WTC11 (cell line): ENCODE measurements at regions not wholly inside any gene's neighbourhood (a gene's known extent, or its start where the extent isn't known, plus 50 kb on each side); places are given as distances from the start of the nearest gene placed in this dataset.

Source experiments
- ATAC-seq: fragments of 200-7000 bp; cut with Tn5 transposase; 2 replicates; pipeline ENCODE4 v1.10.0; 2021; ENCODE audit warnings: mild to moderate bottlenecking, moderate library complexity
- CTCF ChIA-PET: fragments of 300-600 bp; sonication (Branson Sonifier 250); formaldehyde crosslinking; loops from one replicate; lab custom pipeline; 2021; ENCODE audit warnings: antibody characterized with exemption; lab: Charles Lee
- POLR2A ChIA-PET: fragments of 350-600 bp; sonication (Branson Sonifier 250); formaldehyde crosslinking; loops from one replicate; lab custom pipeline; 2021; ENCODE audit warnings: antibody characterized with exemption; lab: Charles Lee
- DNase-seq: peaks from one replicate; pipeline ENCODE4 v3.0.0; 2021; ENCODE audit warnings: low spot score
- H3K27ac Mint-ChIP-seq: 2 replicates; pipeline ENCODE4 v1.8.0; 2021; ENCODE audit warnings: mixed read lengths
- H3K27me3 Mint-ChIP-seq: 2 replicates; pipeline ENCODE4 v1.8.0; 2021; ENCODE audit warnings: low read depth, mild to moderate bottlenecking, moderate library complexity, mixed read lengths
- H3K36me3 Mint-ChIP-seq: 2 replicates; pipeline ENCODE4 v1.8.0; 2021; ENCODE audit warnings: mixed read lengths
- H3K4me1 Mint-ChIP-seq: 2 replicates; pipeline ENCODE4 v1.8.0; 2022; ENCODE audit warnings: mixed read lengths
- H3K4me3 Mint-ChIP-seq: 2 replicates; pipeline ENCODE4 v1.8.0; 2021; ENCODE audit warnings: mild to moderate bottlenecking, moderate library complexity, mixed read lengths
- H3K9me3 Mint-ChIP-seq: 2 replicates; pipeline ENCODE4 v1.8.0; 2021; ENCODE audit warnings: mixed read lengths
- AR ChIP-seq: fragments of 250-450 bp; sonication (Bioruptor Pico); IDR thresholded peaks from 2 replicates; pipeline ENCODE4 v1.9.0; 2021; ENCODE audit warnings: mild to moderate bottlenecking
- CTCF ChIP-seq: fragments of 200-600 bp; IDR thresholded peaks from 2 replicates; pipeline ENCODE4 v1.8.0; 2022; ENCODE audit warnings: antibody characterized with exemption
- E2F5 ChIP-seq: sonication (generic); formaldehyde crosslinking; IDR thresholded peaks from 2 replicates; pipeline ENCODE4 v1.8.1; 2022; ENCODE audit warnings: mild to moderate bottlenecking, moderate library complexity, missing genetic modification reagents
- ESRRA ChIP-seq: sonication (generic); formaldehyde crosslinking; IDR thresholded peaks from 2 replicates; pipeline ENCODE4 v1.8.1; 2022; ENCODE audit warnings: mild to moderate bottlenecking, missing genetic modification reagents, borderline replicate concordance
- FOXK1 ChIP-seq: sonication (generic); formaldehyde crosslinking; IDR thresholded peaks from 2 replicates; pipeline ENCODE4 v1.8.0; 2022; ENCODE audit warnings: mild to moderate bottlenecking, moderate library complexity, missing genetic modification reagents
- FOXP1 ChIP-seq: sonication (generic); formaldehyde crosslinking; IDR thresholded peaks from 2 replicates; pipeline ENCODE4 v1.8.0; 2022; ENCODE audit warnings: missing genetic modification reagents, mild to moderate bottlenecking, moderate library complexity, borderline replicate concordance
- GTF2I ChIP-seq: fragments of 250-450 bp; sonication (Bioruptor Pico); conservative IDR thresholded peaks from 2 replicates; pipeline ENCODE4 v1.4.0; 2021; ENCODE audit warnings: mild to moderate bottlenecking
- HMGXB4 ChIP-seq: sonication (generic); formaldehyde crosslinking; IDR thresholded peaks from 2 replicates; pipeline ENCODE4 v1.8.1; 2023; ENCODE audit warnings: mild to moderate bottlenecking, moderate library complexity, missing genetic modification reagents
- NR1H2 ChIP-seq: sonication (generic); formaldehyde crosslinking; IDR thresholded peaks from 2 replicates; pipeline ENCODE4 v1.9.0; 2021; ENCODE audit warnings: mild to moderate bottlenecking, moderate library complexity, missing genetic modification reagents
- NR3C1 ChIP-seq: sonication (generic); formaldehyde crosslinking; conservative IDR thresholded peaks from 2 replicates; pipeline ENCODE4 v1.8.1; 2023; ENCODE audit warnings: low read depth, mild to moderate bottlenecking, missing genetic modification reagents
- OVOL2 ChIP-seq: fragments of 250-450 bp; sonication (Bioruptor Pico); IDR thresholded peaks from 2 replicates; pipeline ENCODE4 v1.9.0; 2021; ENCODE audit warnings: mild to moderate bottlenecking, borderline replicate concordance
- SOX15 ChIP-seq: fragments of 250-450 bp; sonication (Bioruptor Pico); IDR thresholded peaks from 2 replicates; pipeline ENCODE4 v1.9.0; 2021; ENCODE audit warnings: mild to moderate bottlenecking
- ZMAT4 ChIP-seq: fragments of 250-450 bp; sonication (Bioruptor Pico); IDR thresholded peaks from 2 replicates; pipeline ENCODE4 v1.9.0; 2021; ENCODE audit warnings: mild to moderate bottlenecking
- ZNF317 ChIP-seq: sonication (generic); formaldehyde crosslinking; IDR thresholded peaks from 2 replicates; pipeline ENCODE4 v1.8.1; 2023; ENCODE audit warnings: low read depth, mild to moderate bottlenecking, moderate library complexity, missing genetic modification reagents, borderline replicate concordance
- ZNF396 ChIP-seq: fragments of 250-450 bp; sonication (Bioruptor Pico); IDR thresholded peaks from 2 replicates; pipeline ENCODE4 v1.8.0; 2021; ENCODE audit warnings: mild to moderate bottlenecking, moderate library complexity, borderline replicate concordance
- TF ChIP-seq, protein P1 (sequence below): sonication (generic); formaldehyde crosslinking; IDR thresholded peaks from 2 replicates; pipeline ENCODE4 v1.8.0; 2022; ENCODE audit warnings: mild to moderate bottlenecking, missing genetic modification reagents
- TF ChIP-seq, protein P2 (sequence below): sonication (generic); formaldehyde crosslinking; IDR thresholded peaks from 2 replicates; pipeline ENCODE4 v1.8.1; 2022; ENCODE audit warnings: missing genetic modification reagents, borderline replicate concordance
- TF ChIP-seq, protein P3 (sequence below): sonication (generic); formaldehyde crosslinking; IDR thresholded peaks from 2 replicates; pipeline ENCODE4 v1.8.0; 2022; ENCODE audit warnings: mild to moderate bottlenecking, missing genetic modification reagents
- TF ChIP-seq, protein P4 (sequence below): fragments of 250-450 bp; sonication (Bioruptor Pico); IDR thresholded peaks from 2 replicates; pipeline ENCODE4 v1.9.0; 2021; ENCODE audit warnings: moderate library complexity, mild to moderate bottlenecking, inconsistent platforms, borderline replicate concordance
- TF ChIP-seq, protein P5 (sequence below): sonication (generic); formaldehyde crosslinking; IDR thresholded peaks from 2 replicates; pipeline ENCODE4 v1.8.1; 2022; ENCODE audit warnings: mild to moderate bottlenecking, missing genetic modification reagents, moderate library complexity, borderline replicate concordance

DNA sequence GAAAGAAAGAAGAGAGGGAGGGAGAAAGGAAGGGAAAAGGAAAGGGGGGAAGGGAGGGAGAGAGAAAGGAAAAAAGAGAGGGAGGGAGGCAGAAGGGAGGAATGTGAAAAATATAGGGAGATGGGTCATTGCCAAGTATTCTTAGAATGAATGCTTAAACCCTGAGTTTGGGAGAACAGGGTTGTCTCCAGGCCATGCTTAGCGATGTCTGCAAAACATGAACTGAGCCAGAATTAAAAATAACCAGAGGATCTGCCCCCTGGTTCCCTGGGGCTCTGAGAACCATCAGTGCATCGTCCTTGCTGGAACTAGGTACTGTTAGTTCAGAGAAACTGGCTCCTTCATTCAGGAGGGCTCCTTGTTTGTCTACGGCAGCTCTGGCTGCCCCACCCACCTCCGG is 170.4 kb downstream of the IRX5 start (continued):
- TF ChIP-seq ESRRA (CRISPR knock-in tag) (no peak), NR3C1 (CRISPR knock-in tag) (no peak), FOXP1 (CRISPR knock-in tag) (no peak), HMGXB4 (no peak), OVOL2 (no peak), CTCF (no peak)
- TF ChIP-seq, protein P1, sequence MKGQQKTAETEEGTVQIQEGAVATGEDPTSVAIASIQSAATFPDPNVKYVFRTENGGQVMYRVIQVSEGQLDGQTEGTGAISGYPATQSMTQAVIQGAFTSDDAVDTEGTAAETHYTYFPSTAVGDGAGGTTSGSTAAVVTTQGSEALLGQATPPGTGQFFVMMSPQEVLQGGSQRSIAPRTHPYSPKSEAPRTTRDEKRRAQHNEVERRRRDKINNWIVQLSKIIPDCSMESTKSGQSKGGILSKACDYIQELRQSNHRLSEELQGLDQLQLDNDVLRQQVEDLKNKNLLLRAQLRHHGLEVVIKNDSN (CRISPR knock-in tag) = no peak
- TF ChIP-seq, protein P2, sequence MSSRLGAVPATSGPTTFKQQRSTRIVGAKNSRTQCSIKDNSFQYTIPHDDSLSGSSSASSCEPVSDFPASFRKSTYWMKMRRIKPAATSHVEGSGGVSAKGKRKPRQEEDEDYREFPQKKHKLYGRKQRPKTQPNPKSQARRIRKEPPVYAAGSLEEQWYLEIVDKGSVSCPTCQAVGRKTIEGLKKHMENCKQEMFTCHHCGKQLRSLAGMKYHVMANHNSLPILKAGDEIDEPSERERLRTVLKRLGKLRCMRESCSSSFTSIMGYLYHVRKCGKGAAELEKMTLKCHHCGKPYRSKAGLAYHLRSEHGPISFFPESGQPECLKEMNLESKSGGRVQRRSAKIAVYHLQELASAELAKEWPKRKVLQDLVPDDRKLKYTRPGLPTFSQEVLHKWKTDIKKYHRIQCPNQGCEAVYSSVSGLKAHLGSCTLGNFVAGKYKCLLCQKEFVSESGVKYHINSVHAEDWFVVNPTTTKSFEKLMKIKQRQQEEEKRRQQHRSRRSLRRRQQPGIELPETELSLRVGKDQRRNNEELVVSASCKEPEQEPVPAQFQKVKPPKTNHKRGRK (CRISPR knock-in tag) = no peak

DNA sequence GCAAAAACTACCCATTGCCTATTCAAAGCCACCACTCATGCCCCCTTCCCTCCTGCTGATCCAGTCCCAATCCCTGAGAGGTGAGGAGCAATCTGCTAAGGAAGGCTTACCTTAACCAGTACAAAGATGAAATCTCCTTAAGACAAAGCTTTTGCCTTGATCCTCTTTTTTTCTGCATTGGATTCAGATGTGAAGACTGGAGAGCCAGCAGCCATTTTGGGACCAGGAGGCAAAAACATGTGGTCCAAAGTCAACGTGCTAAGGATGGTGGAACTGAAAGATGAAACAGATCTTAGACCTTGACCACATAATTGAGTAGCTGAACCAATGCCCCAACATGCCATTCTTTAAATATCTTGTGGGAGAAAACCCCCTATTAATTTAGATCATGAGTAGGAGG is 171.4 kb downstream of the IRX5 start:
- Mint-ChIP-seq H3K4me3 (no peak overlapping the region), H3K9me3 (peaks cover 22% of the 10 kb centered on the region)
- POLR2A ChIA-PET = no interaction called here
- DNase-seq = no peak
- TF ChIP-seq GTF2I (peak; percentile 83; the same call in 1 of the 2 replicates), NR1H2 (no peak), ZNF396 (CRISPR knock-in tag) (peak; percentile 13; the same call in 1 of the 2 replicates)
- TF ChIP-seq, protein P3, sequence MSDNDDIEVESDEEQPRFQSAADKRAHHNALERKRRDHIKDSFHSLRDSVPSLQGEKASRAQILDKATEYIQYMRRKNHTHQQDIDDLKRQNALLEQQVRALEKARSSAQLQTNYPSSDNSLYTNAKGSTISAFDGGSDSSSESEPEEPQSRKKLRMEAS (CRISPR knock-in tag) = no peak
- TF ChIP-seq, all 79 proteins: peak for 2
- Mint-ChIP-seq H3K4me1 (peaks cover 6% of the 10 kb centered on the region; the same call in 1 of the 2 replicates), H3K27me3 (no peaks in the 10 kb centered on the region), H3K36me3 (peaks cover 4% of the 10 kb centered on the region; the same call in 1 of the 2 replicates), H3K27ac (no peak overlapping the region)
- ATAC-seq = no peak
- CTCF ChIA-PET = no interaction called here

- CTCF ChIA-PET = no interaction called here
- H3K27me3 Mint-ChIP-seq = no peaks in the 10 kb centered on the region; the same call in 1 of the 2 replicates
- no peak overlapping the region for H3K4me3 Mint-ChIP-seq
- H3K36me3 Mint-ChIP-seq = peaks cover 4% of the 10 kb centered on the region; the same call in 1 of the 2 replicates
- H3K27ac Mint-ChIP-seq = no peak overlapping the region
- H3K4me1 Mint-ChIP-seq = peaks cover 6% of the 10 kb centered on the region; the same call in 1 of the 2 replicates
- H3K9me3 Mint-ChIP-seq = peaks cover 22% of the 10 kb centered on the region
- POLR2A ChIA-PET = no interaction called here
- DNase-seq = no peak
- no peak for ATAC-seq
- TF ChIP-seq FOXK1 (no peak), E2F5 (CRISPR knock-in tag) (no peak), SOX15 (CRISPR knock-in tag) (no peak), AR (CRISPR knock-in tag) (no peak), ZMAT4 (no peak), ZNF317 (no peak)
- TF ChIP-seq, protein P3 (CRISPR knock-in tag) = no peak
- TF ChIP-seq, protein P4, sequence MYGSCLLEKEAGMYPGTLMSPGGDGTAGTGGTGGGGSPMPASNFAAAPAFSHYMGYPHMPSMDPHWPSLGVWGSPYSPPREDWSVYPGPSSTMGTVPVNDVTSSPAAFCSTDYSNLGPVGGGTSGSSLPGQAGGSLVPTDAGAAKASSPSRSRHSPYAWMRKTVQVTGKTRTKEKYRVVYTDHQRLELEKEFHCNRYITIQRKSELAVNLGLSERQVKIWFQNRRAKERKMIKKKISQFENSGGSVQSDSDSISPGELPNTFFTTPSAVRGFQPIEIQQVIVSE (CRISPR knock-in tag) = no peak
- TF ChIP-seq, protein P5, sequence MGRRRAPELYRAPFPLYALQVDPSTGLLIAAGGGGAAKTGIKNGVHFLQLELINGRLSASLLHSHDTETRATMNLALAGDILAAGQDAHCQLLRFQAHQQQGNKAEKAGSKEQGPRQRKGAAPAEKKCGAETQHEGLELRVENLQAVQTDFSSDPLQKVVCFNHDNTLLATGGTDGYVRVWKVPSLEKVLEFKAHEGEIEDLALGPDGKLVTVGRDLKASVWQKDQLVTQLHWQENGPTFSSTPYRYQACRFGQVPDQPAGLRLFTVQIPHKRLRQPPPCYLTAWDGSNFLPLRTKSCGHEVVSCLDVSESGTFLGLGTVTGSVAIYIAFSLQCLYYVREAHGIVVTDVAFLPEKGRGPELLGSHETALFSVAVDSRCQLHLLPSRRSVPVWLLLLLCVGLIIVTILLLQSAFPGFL = no peak
These were observed 171.9 kb downstream of the IRX5 start for GRCh38 chr16:55102531-55102930.
